ENCODE measurements at regions not wholly inside any gene's neighbourhood (a gene's known extent, or its start where the extent isn't known, plus 50 kb on each side); places are given as distances from the start of the nearest gene placed in this dataset.
"Not testable (repeated sequence)": the region's sequence is repeated elsewhere in the genome, so short reads cannot be mapped to it uniquely, and the experiment has no call there.

GRCh38 chr11:71091506-71092265 lies 160.7 kb downstream of the SHANK2 start:
- TF ChIP-seq CTCF (IDR thresholded peaks at IDR 0.05; ENCODE audit: insufficient read depth, low read depth, low read length) = no peak
- no peak overlapping the region for H3K4me3 ChIP-seq (ENCODE audit: low read depth, low read length)
- DNase-seq (ENCODE audit: low read depth) = no peak

DNA sequence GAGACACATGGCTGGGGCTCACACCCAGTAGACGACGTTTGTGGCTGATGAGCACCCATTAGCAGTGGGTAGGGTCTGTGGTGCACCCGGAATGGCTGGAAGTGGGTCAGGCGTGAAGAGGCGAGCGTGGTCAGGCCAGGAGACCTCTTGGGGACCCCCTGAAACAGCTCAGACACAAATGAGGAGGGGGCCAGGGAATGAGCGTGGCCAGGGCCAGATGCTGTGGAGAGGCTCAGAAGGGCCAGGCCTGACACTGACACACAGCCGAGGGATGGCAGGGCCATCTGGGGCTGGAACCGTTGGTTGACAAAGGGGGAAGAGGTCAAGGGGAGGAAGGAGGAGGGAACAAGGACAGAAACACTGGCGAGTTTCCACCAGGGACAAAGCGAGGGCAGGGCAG lies 162.8 kb downstream of the SHANK2 start:
- TF ChIP-seq CTCF (IDR thresholded peaks at IDR 0.05; ENCODE audit: insufficient read depth, low read depth, low read length) = no peak
- no peak overlapping the region for H3K4me3 ChIP-seq (ENCODE audit: low read depth, low read length)
- DNase-seq (ENCODE audit: low read depth) = no peak

- DNase-seq (ENCODE audit: low read depth); H3K4me3 ChIP-seq (ENCODE audit: low read depth, low read length): not testable (repeated sequence)
Observed at GRCh38 chr11:71088314-71089215, 163.8 kb downstream of the SHANK2 start.

DNA sequence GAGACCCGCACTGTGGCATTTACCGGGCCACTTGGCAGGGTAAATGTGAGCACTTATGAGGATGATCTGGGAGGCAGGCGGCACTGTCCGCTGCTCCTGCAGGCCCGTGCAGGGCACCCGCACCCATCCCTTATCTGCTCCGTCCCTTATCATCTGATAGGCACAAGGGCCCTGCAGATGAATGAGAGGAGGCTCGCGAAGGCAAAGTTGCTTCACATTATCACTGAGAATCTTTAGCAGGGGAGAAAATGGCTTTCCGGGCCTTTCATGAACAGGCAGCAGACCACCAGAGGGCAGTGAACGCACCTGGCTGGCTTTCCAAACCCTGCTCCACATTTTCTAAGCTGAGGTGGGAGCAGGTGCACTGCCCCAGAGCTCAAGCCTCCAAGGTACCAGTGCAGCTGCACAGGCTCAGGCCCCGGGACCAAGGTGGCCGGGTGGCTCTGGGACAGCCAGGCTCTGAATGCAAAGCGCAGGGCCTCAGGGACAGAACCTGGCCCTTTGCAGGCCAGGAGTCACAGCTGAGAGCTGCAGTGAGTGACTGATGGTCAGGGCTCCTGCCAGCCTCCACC lies 165.6 kb downstream of the SHANK2 start:
- DNase-seq (ENCODE audit: low read depth) = peak; percentile 20
- no peak overlapping the region for H3K4me3 ChIP-seq (ENCODE audit: low read depth, low read length)
- TF ChIP-seq CTCF (IDR thresholded peaks at IDR 0.05; ENCODE audit: insufficient read depth, low read depth, low read length) = peak; percentile 52

GRCh38 chr11:71084306-71085012 lies 167.9 kb downstream of the SHANK2 start:
- no peak for TF ChIP-seq CTCF (IDR thresholded peaks at IDR 0.05; ENCODE audit: insufficient read depth, low read depth, low read length)
- no peak for DNase-seq (ENCODE audit: low read depth)
- H3K4me3 ChIP-seq (ENCODE audit: low read depth, low read length) = no peak overlapping the region

DNA sequence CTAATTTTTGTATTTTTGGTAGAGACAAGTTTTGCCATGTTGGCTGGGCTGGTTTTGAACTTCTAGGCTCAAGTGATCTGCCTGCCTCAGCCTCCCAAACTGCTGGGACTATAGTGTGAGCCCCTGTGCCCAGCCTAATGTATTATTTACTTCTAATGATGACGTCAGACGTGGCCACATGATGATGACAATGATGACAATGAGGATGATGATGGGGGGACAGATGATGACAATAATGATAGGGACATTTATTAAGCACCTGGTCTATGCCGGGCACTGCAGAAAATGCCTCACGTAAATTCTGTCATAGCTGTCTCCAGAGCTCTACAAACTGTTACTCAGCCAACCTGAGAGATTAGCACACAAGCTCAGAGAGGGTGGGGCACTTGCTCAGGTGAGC lies 169.3 kb downstream of the SHANK2 start:
- TF ChIP-seq CTCF (IDR thresholded peaks at IDR 0.05; ENCODE audit: insufficient read depth, low read depth, low read length) = no peak
- no peak overlapping the region for H3K4me3 ChIP-seq (ENCODE audit: low read depth, low read length)
- no peak for DNase-seq (ENCODE audit: low read depth)

Measured in fibroblast of villous mesenchyme (primary cell).